GM12878 (cell line): ENCODE measurements at regions not wholly inside any gene's neighbourhood (a gene's known extent, or its start where the extent isn't known, plus 50 kb on each side); places are given as distances from the start of the nearest gene placed in this dataset.

Experiments
- ATAC-seq: fragments of 200-7000 bp; cut with Tn5 transposase; 3 replicates; pipeline ENCODE4 v1.9.1; 2020; ENCODE audit warnings: mild to moderate bottlenecking, moderate library complexity
- BruUV-seq: library from RNA; stranded (reverse); fragments of 400-500 nt; replicated peaks from 2 replicates; lab custom pipeline; 2021; lab: Mats Ljungman, UMichigan
- CTCF ChIA-PET: fragments of 300-600 bp; sonication (Branson Sonifier 250); formaldehyde crosslinking; extraction: SDS; loops from one replicate; lab custom pipeline; 2021; ENCODE audit warnings: inconsistent platforms; lab: Yijun Ruan, JAX
- POLR2A ChIA-PET: fragments of 350-600 bp; formaldehyde crosslinking; extraction: SDS; loops from one replicate; lab custom pipeline; 2021; ENCODE audit warnings: inconsistent platforms; lab: Charles Lee
- RAD21 ChIA-PET: fragments of 300-600 bp; sonication (Branson Sonifier 250); formaldehyde crosslinking; loops from one replicate; lab custom pipeline; 2023; ENCODE audit warnings: antibody characterized with exemption; ENCODE audit not compliant: unreplicated experiment; lab: Charles Lee
- SMC1A ChIA-PET: fragments of 300-600 bp; sonication (Branson Sonifier 250); formaldehyde crosslinking; loops from one replicate; lab custom pipeline; 2023; ENCODE audit not compliant: unreplicated experiment, uncharacterized antibody; lab: Charles Lee
- DNase-seq: peaks from one replicate; pipeline ENCODE4 v3.0.0-alpha.2; 2011; ENCODE audit warnings: low read depth, low spot score
- FAIRE-seq: peaks from 3 replicates; lab custom pipeline; 2011; peaks lifted over from hg19 to GRCh38; lab: Jason Lieb, UNC
- H2AFZ ChIP-seq: 2 replicates; pipeline ENCODE4 v1.6.0; 2011; ENCODE audit warnings: low read depth, low read length, control low read depth; ENCODE audit not compliant: control insufficient read depth
- H3K27ac ChIP-seq: 2 replicates; pipeline ENCODE4 v1.5.1; 2011; ENCODE audit warnings: control low read depth; ENCODE audit not compliant: control insufficient read depth, insufficient read depth
- H3K27me3 ChIP-seq, 2 experiments: replicated peaks in 1 of 2; 2 replicates each; pipeline versions ENCODE4 v1.6.0 to v1.6.1; 2011; ENCODE audit warnings: low read length in 1 of 2; ENCODE audit not compliant: control insufficient read depth in 2 of 2, insufficient read depth in 2 of 2
- H3K36me3 ChIP-seq, 2 experiments: 2 replicates each; pipeline ENCODE4 v1.5.1; 2011; ENCODE audit warnings: low read length in 1 of 2; ENCODE audit not compliant: control insufficient read depth in 2 of 2, insufficient read depth in 2 of 2
- H3K4me1 ChIP-seq: 2 replicates; pipeline ENCODE4 v1.6.1; 2011; ENCODE audit warnings: mild to moderate bottlenecking, low read length, moderate library complexity, mixed read lengths; ENCODE audit not compliant: control insufficient read depth, insufficient read depth
- H3K4me2 ChIP-seq: 2 replicates; pipeline ENCODE4 v1.6.0; 2011; ENCODE audit warnings: control low read depth; ENCODE audit not compliant: control insufficient read depth, insufficient read depth
- H3K4me3 ChIP-seq: fragments of 200-600 bp; sonication (generic); 2 replicates; pipeline ENCODE4 v1.5.1; 2016
- H3K79me2 ChIP-seq: 2 replicates; pipeline ENCODE4 v1.6.0; 2011; ENCODE audit warnings: low read length; ENCODE audit not compliant: control insufficient read depth, insufficient read depth
- H3K9ac ChIP-seq: 2 replicates; pipeline ENCODE4 v1.8.0; 2011; ENCODE audit warnings: low read length, control low read depth, mixed read lengths; ENCODE audit not compliant: control insufficient read depth, insufficient read depth
- H3K9me3 ChIP-seq: replicated peaks from 3 replicates; pipeline ENCODE4 v1.5.1; 2011; ENCODE audit warnings: mild to moderate bottlenecking, low read length; ENCODE audit not compliant: control insufficient read depth, insufficient read depth
- H4K20me1 ChIP-seq: 2 replicates; pipeline ENCODE4 v1.6.0; 2011; ENCODE audit not compliant: control insufficient read depth, insufficient read depth
- CBX3 ChIP-seq: fragments of 200-600 bp; sonication (generic); IDR thresholded peaks from 2 replicates; pipeline ENCODE4 v1.6.1; 2016; ENCODE audit warnings: low read depth, borderline replicate concordance
- CHD2 ChIP-seq: IDR thresholded peaks from 2 replicates; pipeline ENCODE4 v1.6.1; 2011; ENCODE audit warnings: low read depth, low read length, improper control_type of control experiment, borderline replicate concordance
- CREM ChIP-seq: IDR thresholded peaks from 2 replicates; pipeline ENCODE4 v1.6.1; 2014; ENCODE audit warnings: antibody characterized with exemption, low read depth
- EP300 ChIP-seq, 2 experiments: fragments of 150-350 bp in 1 of 2; IDR thresholded peaks; 2 replicates each; pipeline ENCODE4 v1.6.1; 2011 to 2012; ENCODE audit warnings: low read depth in 2 of 2, low read length in 2 of 2, borderline replicate concordance in 1 of 2, improper control_type of control experiment in 1 of 2, inconsistent platforms in 1 of 2; ENCODE audit not compliant: control insufficient read depth in 1 of 2
- FOXK2 ChIP-seq: fragments of 450-650 bp; IDR thresholded peaks from 2 replicates; pipeline ENCODE4 v1.6.1; 2017; ENCODE audit warnings: mild to moderate bottlenecking, moderate library complexity
- KLF5 ChIP-seq: fragments of 450-650 bp; IDR thresholded peaks from 2 replicates; pipeline ENCODE4 v1.6.1; 2014; ENCODE audit warnings: mild to moderate bottlenecking; ENCODE audit not compliant: partially characterized antibody
- MEF2A ChIP-seq: IDR thresholded peaks from 2 replicates; pipeline ENCODE4 v1.6.1; 2011; ENCODE audit warnings: low read depth, mild to moderate bottlenecking, low read length, moderate library complexity; ENCODE audit not compliant: insufficient read depth
- RAD51 ChIP-seq: fragments of 450-650 bp; IDR thresholded peaks from 2 replicates; pipeline ENCODE4 v1.6.1; 2016; ENCODE audit warnings: moderate library complexity, mild to moderate bottlenecking, inconsistent platforms
- SIX5 ChIP-seq: IDR thresholded peaks from 2 replicates; pipeline ENCODE4 v1.6.1; 2011; ENCODE audit warnings: mild to moderate bottlenecking, low read depth, low read length, moderate library complexity; ENCODE audit not compliant: severe bottlenecking
- SP1 ChIP-seq: IDR thresholded peaks from one replicate; pipeline ENCODE4 v1.6.1; 2011; ENCODE audit warnings: low read depth, low read length
- SUZ12 ChIP-seq: fragments of 200-600 bp; sonication (generic); IDR thresholded peaks from one replicate; pipeline ENCODE4 v1.6.1; 2018; ENCODE audit warnings: antibody characterized with exemption, mild to moderate bottlenecking; ENCODE audit not compliant: unreplicated experiment
- TCF12 ChIP-seq: IDR thresholded peaks from 2 replicates; pipeline ENCODE4 v1.6.1; 2011; ENCODE audit warnings: low read depth, mild to moderate bottlenecking, low read length
- WGBS: methylation state at CpG from one replicate; pipeline ENCODE4 v1.1.6; 2016; ENCODE audit warnings: low lambda C conversion rate; ENCODE audit not compliant: insufficient replicate concordance, insufficient coverage; ENCODE audit errors: missing lambda C conversion rate; 5-methylcytosine and 5-hydroxymethylcytosine counted together
- in situ Hi-C: fragments of 300-500 bp; cut with MboI; formaldehyde crosslinking; loops from 9 replicates; pipeline ENCODE4 v1.14.3; 2018; ENCODE audit warnings: mixed read lengths
- intact Hi-C: fragments of 100-400 bp; cut with micrococcal nuclease; formaldehyde crosslinking; loops from one replicate; pipeline ENCODE4 v1.14.2; 2022; ENCODE audit not compliant: unreplicated experiment
- TF ChIP-seq, protein P1 (sequence below): IDR thresholded peaks from 2 replicates; pipeline ENCODE4 v1.6.1; 2012; ENCODE audit warnings: improper control_type of control experiment, low read depth, low read length; ENCODE audit not compliant: insufficient replicate concordance
- TF ChIP-seq, protein P2 (sequence below): fragments of 450-650 bp; IDR thresholded peaks from 2 replicates; pipeline ENCODE4 v1.6.1; 2017; ENCODE audit warnings: borderline replicate concordance
- TF ChIP-seq, protein P3 (sequence below): IDR thresholded peaks from 2 replicates; pipeline ENCODE4 v1.6.1; 2011; ENCODE audit warnings: mild to moderate bottlenecking, low read depth, low read length, moderate library complexity; ENCODE audit not compliant: insufficient replicate concordance

GRCh38 chr9:82356871-82357270 lies 368.3 kb downstream of the SPATA31D1 start:
- POLR2A ChIA-PET = no interaction called here
- Histone ChIP-seq H3K9ac (no peak overlapping the region), H3K27me3 (no peaks in the 10 kb centered on the region), H3K4me2 (no peak overlapping the region), H3K79me2 (no peaks in the 10 kb centered on the region), H3K27ac (no peak overlapping the region), H3K36me3 (no peaks in the 10 kb centered on the region), H4K20me1 (no peaks in the 10 kb centered on the region), H3K4me3 (no peak overlapping the region), H3K9me3 (no peaks in the 10 kb centered on the region), H2AFZ (no peak overlapping the region), H3K4me1 (no peaks in the 10 kb centered on the region)
- RAD21 ChIA-PET = no interaction called here
- 44% methylated on average over 2 of the region's 2 CpGs for WGBS
- DNase-seq = no peak
- intact Hi-C loops = no loop called here
- ATAC-seq = no peak
- CTCF ChIA-PET = interaction anchor here (1.1 kb wide), 1 partner anchor 9 kb away, joined by 5 read pairs; no protein-coding TSS in a partner anchor
- in situ Hi-C loops = no loop called here
- no peak for FAIRE-seq
- no TSS peak for BruUV-seq
- SMC1A ChIA-PET = no interaction called here
- TF ChIP-seq MEF2A (no peak), SIX5 (no peak), CBX3 (no peak), CHD2 (no peak), TCF12 (no peak), SP1 (no peak), CREM (no peak), RAD51 (no peak), FOXK2 (no peak), EP300 (IDR thresholded peaks at IDR 0.05; ENCODE audit: borderline replicate concordance in 1 of 2, control insufficient read depth in 1 of 2, low read depth in 2 of 2, low read length in 2 of 2) (no peak), KLF5 (no peak), SUZ12 (no peak)
- TF ChIP-seq, protein P1, sequence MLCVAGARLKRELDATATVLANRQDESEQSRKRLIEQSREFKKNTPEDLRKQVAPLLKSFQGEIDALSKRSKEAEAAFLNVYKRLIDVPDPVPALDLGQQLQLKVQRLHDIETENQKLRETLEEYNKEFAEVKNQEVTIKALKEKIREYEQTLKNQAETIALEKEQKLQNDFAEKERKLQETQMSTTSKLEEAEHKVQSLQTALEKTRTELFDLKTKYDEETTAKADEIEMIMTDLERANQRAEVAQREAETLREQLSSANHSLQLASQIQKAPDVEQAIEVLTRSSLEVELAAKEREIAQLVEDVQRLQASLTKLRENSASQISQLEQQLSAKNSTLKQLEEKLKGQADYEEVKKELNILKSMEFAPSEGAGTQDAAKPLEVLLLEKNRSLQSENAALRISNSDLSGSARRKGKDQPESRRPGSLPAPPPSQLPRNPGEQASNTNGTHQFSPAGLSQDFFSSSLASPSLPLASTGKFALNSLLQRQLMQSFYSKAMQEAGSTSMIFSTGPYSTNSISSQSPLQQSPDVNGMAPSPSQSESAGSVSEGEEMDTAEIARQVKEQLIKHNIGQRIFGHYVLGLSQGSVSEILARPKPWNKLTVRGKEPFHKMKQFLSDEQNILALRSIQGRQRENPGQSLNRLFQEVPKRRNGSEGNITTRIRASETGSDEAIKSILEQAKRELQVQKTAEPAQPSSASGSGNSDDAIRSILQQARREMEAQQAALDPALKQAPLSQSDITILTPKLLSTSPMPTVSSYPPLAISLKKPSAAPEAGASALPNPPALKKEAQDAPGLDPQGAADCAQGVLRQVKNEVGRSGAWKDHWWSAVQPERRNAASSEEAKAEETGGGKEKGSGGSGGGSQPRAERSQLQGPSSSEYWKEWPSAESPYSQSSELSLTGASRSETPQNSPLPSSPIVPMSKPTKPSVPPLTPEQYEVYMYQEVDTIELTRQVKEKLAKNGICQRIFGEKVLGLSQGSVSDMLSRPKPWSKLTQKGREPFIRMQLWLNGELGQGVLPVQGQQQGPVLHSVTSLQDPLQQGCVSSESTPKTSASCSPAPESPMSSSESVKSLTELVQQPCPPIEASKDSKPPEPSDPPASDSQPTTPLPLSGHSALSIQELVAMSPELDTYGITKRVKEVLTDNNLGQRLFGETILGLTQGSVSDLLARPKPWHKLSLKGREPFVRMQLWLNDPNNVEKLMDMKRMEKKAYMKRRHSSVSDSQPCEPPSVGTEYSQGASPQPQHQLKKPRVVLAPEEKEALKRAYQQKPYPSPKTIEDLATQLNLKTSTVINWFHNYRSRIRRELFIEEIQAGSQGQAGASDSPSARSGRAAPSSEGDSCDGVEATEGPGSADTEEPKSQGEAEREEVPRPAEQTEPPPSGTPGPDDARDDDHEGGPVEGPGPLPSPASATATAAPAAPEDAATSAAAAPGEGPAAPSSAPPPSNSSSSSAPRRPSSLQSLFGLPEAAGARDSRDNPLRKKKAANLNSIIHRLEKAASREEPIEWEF = no peak
- TF ChIP-seq, protein P2, sequence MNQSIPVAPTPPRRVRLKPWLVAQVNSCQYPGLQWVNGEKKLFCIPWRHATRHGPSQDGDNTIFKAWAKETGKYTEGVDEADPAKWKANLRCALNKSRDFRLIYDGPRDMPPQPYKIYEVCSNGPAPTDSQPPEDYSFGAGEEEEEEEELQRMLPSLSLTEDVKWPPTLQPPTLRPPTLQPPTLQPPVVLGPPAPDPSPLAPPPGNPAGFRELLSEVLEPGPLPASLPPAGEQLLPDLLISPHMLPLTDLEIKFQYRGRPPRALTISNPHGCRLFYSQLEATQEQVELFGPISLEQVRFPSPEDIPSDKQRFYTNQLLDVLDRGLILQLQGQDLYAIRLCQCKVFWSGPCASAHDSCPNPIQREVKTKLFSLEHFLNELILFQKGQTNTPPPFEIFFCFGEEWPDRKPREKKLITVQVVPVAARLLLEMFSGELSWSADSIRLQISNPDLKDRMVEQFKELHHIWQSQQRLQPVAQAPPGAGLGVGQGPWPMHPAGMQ = no peak
- TF ChIP-seq, protein P3, sequence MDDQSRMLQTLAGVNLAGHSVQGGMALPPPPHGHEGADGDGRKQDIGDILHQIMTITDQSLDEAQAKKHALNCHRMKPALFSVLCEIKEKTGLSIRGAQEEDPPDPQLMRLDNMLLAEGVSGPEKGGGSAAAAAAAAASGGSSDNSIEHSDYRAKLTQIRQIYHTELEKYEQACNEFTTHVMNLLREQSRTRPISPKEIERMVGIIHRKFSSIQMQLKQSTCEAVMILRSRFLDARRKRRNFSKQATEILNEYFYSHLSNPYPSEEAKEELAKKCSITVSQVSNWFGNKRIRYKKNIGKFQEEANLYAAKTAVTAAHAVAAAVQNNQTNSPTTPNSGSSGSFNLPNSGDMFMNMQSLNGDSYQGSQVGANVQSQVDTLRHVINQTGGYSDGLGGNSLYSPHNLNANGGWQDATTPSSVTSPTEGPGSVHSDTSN = no peak
